Neural crest cell (in vitro differentiated cells): ENCODE measurements at regions not wholly inside any gene's neighbourhood (a gene's known extent, or its start where the extent isn't known, plus 50 kb on each side); places are given as distances from the start of the nearest gene placed in this dataset.
"Not testable (repeated sequence)": the region's sequence is repeated elsewhere in the genome, so short reads cannot be mapped to it uniquely, and the experiment has no call there.

ENCODE experiments used
- DNase-seq: peaks from one replicate; pipeline ENCODE4 v3.0.0; 2021; ENCODE audit warnings: low read depth, mixed read lengths, low spot score
- H3K27ac Mint-ChIP-seq: one replicate; pipeline ENCODE4 v1.8.0; 2021; ENCODE audit warnings: mild to moderate bottlenecking, mixed read lengths; ENCODE audit not compliant: unreplicated experiment
- H3K27me3 Mint-ChIP-seq: 2 replicates; pipeline ENCODE4 v1.8.0; 2021; ENCODE audit warnings: low read depth, mild to moderate bottlenecking, mixed read lengths
- H3K36me3 Mint-ChIP-seq: 2 replicates; pipeline ENCODE4 v1.8.0; 2021; ENCODE audit warnings: low read depth, mild to moderate bottlenecking, mixed read lengths
- H3K4me1 Mint-ChIP-seq: 2 replicates; pipeline ENCODE4 v1.8.0; 2021; ENCODE audit warnings: mixed read lengths
- H3K4me3 Mint-ChIP-seq: one replicate; pipeline ENCODE4 v1.8.0; 2021; ENCODE audit warnings: mild to moderate bottlenecking, mixed read lengths
- H3K9me3 Mint-ChIP-seq: 2 replicates; pipeline ENCODE4 v1.8.0; 2021; ENCODE audit warnings: mixed read lengths
- CTCF ChIP-seq: fragments of 200-600 bp; sonication (generic); conservative IDR thresholded peaks from 2 replicates; pipeline ENCODE4 v1.5.0; 2021; ENCODE audit warnings: antibody characterized with exemption, mild to moderate bottlenecking

- peaks cover 29% of the 10 kb centered on the region for H3K9me3 Mint-ChIP-seq
- peaks cover 8% of the 10 kb centered on the region for H3K36me3 Mint-ChIP-seq
- no peaks in the 10 kb centered on the region for H3K27me3 Mint-ChIP-seq
- H3K4me1 Mint-ChIP-seq = no peaks in the 10 kb centered on the region
- no peak overlapping the region for H3K27ac Mint-ChIP-seq
- H3K4me3 Mint-ChIP-seq = no peak overlapping the region
- DNase-seq = no peak
- TF ChIP-seq CTCF = no peak
These were observed 323.2 kb downstream of the ZNF248 start for GRCh38 chr10:37534166-37534565.

GRCh38 chr10:37525410-37525809, 332.0 kb downstream of the ZNF248 start:
- Mint-ChIP-seq H3K36me3 (peaks cover 11% of the 10 kb centered on the region), H3K9me3 (peaks cover 18% of the 10 kb centered on the region)
- not testable (repeated sequence) for H3K27ac Mint-ChIP-seq, H3K27me3 Mint-ChIP-seq, H3K4me1 Mint-ChIP-seq, H3K4me3 Mint-ChIP-seq, DNase-seq

- Mint-ChIP-seq H3K27me3 (no peaks in the 10 kb centered on the region), H3K4me1 (no peaks in the 10 kb centered on the region), H3K27ac (no peak overlapping the region), H3K36me3 (peaks cover 8% of the 10 kb centered on the region), H3K4me3 (no peak overlapping the region), H3K9me3 (peaks cover 17% of the 10 kb centered on the region)
- DNase-seq = no peak
- TF ChIP-seq CTCF = no peak
These were observed 336.9 kb downstream of the ZNF248 start for GRCh38 chr10:37520488-37520887.

- H3K27me3 Mint-ChIP-seq, H3K27ac Mint-ChIP-seq, H3K4me3 Mint-ChIP-seq, DNase-seq, H3K4me1 Mint-ChIP-seq, H3K36me3 Mint-ChIP-seq: not testable (repeated sequence)
- H3K9me3 Mint-ChIP-seq = peaks cover 20% of the 10 kb centered on the region
These were observed 346.9 kb downstream of the ZNF248 start for GRCh38 chr10:37510520-37510919.

GRCh38 chr10:37496061-37496460, 361.3 kb downstream of the ZNF248 start:
- no peak overlapping the region for H3K27ac Mint-ChIP-seq
- no peaks in the 10 kb centered on the region for H3K27me3 Mint-ChIP-seq
- no peaks in the 10 kb centered on the region for H3K4me1 Mint-ChIP-seq
- H3K9me3 Mint-ChIP-seq = peaks cover 14% of the 10 kb centered on the region
- H3K4me3 Mint-ChIP-seq = no peak overlapping the region
- DNase-seq = no peak
- TF ChIP-seq CTCF = no peak
- H3K36me3 Mint-ChIP-seq = peaks cover 3% of the 10 kb centered on the region

- Mint-ChIP-seq H3K9me3 (peaks cover 14% of the 10 kb centered on the region), H3K27me3 (no peaks in the 10 kb centered on the region), H3K36me3 (peaks cover 3% of the 10 kb centered on the region), H3K4me3 (no peak overlapping the region), H3K4me1 (no peaks in the 10 kb centered on the region), H3K27ac (no peak overlapping the region)
- peak; percentile 22 for TF ChIP-seq CTCF
- no peak for DNase-seq
These were observed 362.0 kb downstream of the ZNF248 start for GRCh38 chr10:37495415-37495814.

GRCh38 chr10:37493185-37493796, 364.1 kb downstream of the ZNF248 start:
- H3K4me3 Mint-ChIP-seq, H3K4me1 Mint-ChIP-seq, H3K27me3 Mint-ChIP-seq, H3K36me3 Mint-ChIP-seq, H3K27ac Mint-ChIP-seq, DNase-seq: not testable (repeated sequence)
- H3K9me3 Mint-ChIP-seq = peaks cover 17% of the 10 kb centered on the region
